OCI-LY3 (cell line): ENCODE measurements at regions not wholly inside any gene's neighbourhood (a gene's known extent, or its start where the extent isn't known, plus 50 kb on each side); places are given as distances from the start of the nearest gene placed in this dataset.

Experiments
- H2AFZ ChIP-seq: fragments of 200-600, 300-600 bp; shearing (Covaris generic); 2 replicates; pipeline ENCODE4 v1.6.0; 2014; ENCODE audit warnings: antibody characterized with exemption, low read depth, low read length
- H3K27ac ChIP-seq: fragments of 200-600, 300-600 bp; sonication (generic); 2 replicates; pipeline ENCODE4 v1.5.1; 2014; ENCODE audit warnings: mild to moderate bottlenecking, low read length, moderate library complexity, mixed read lengths
- H3K27me3 ChIP-seq: fragments of 200-600, 300-600 bp; sonication (generic); 2 replicates; pipeline ENCODE4 v1.6.1; 2014; ENCODE audit warnings: low read depth, low read length, mixed read lengths
- H3K36me3 ChIP-seq: fragments of 200-600, 300-600 bp; sonication (generic); replicated peaks from 2 replicates; pipeline ENCODE3; 2014; ENCODE audit warnings: low read depth, low read length, mixed read lengths
- H3K4me1 ChIP-seq: fragments of 300-600, 200-600 bp; sonication (generic); 2 replicates; pipeline ENCODE4 v1.6.1; 2014; ENCODE audit warnings: low read length, mixed read lengths
- H3K4me2 ChIP-seq: fragments of 200-600, 300-600 bp; sonication (generic); 2 replicates; pipeline ENCODE4 v1.6.1; 2014; ENCODE audit warnings: low read length, mixed read lengths
- H3K4me3 ChIP-seq: fragments of 300-600, 200-600 bp; sonication (generic); 2 replicates; pipeline ENCODE4 v1.5.1; 2014; ENCODE audit warnings: antibody characterized with exemption, mild to moderate bottlenecking, low read length, moderate library complexity
- H3K79me2 ChIP-seq: fragments of 300-600, 200-600 bp; shearing (Covaris generic); 2 replicates; pipeline ENCODE4 v1.6.1; 2014; ENCODE audit warnings: mild to moderate bottlenecking, low read length, mixed read lengths
- H3K9ac ChIP-seq: fragments of 300-600, 200-600 bp; shearing (Covaris generic); 2 replicates; pipeline ENCODE4 v1.6.0; 2014; ENCODE audit warnings: mild to moderate bottlenecking, low read length, moderate library complexity
- H3K9me3 ChIP-seq: fragments of 200-600, 300-600 bp; shearing (Covaris generic); 2 replicates; pipeline ENCODE4 v1.6.1; 2014; ENCODE audit warnings: low read length, mixed read lengths; ENCODE audit not compliant: insufficient read depth
- H4K20me1 ChIP-seq: fragments of 200-600, 300-600 bp; sonication (generic); 2 replicates; pipeline ENCODE4 v1.6.1; 2016; ENCODE audit warnings: low read length, mixed read lengths; ENCODE audit not compliant: insufficient read depth
- EZH2phosphoT487 ChIP-seq: fragments of 200-600 bp; shearing (Covaris generic); IDR thresholded peaks from 2 replicates; pipeline ENCODE4 v1.6.1; 2018; ENCODE audit warnings: antibody characterized with exemption, mixed run types, low read depth
- TF ChIP-seq, protein P1 (sequence below): fragments of 200-600, 300-600 bp; sonication (generic); IDR thresholded peaks from 2 replicates; pipeline ENCODE4 v1.5.1; 2014; ENCODE audit warnings: antibody characterized with exemption, low read length, low read depth

DNA sequence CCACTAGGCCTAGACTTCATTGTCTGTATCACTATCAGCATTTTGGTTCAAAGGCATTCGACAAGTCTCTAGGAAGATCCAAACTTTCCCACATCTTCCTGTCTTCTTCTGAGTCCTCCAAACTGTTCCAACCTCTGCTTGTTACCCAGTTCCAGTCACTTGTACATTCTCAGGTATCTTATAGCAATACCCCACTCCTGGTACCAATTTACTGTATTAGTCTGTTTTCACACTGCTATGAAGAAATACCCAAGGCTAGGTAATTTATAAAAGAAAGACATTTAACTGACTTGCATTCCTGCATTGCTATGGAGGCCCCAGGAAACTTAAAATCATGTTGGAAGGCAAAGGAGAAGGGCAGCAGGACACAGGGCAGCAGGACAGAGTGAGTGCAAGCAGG, 293.9 kb downstream of the ARAP2 start:
- Histone ChIP-seq H3K36me3 (no peaks in the 10 kb centered on the region), H4K20me1 (no peaks in the 10 kb centered on the region), H3K4me2 (no peak overlapping the region), H2AFZ (no peak overlapping the region), H3K27ac (no peak overlapping the region), H3K9me3 (no peaks in the 10 kb centered on the region), H3K79me2 (no peaks in the 10 kb centered on the region), H3K27me3 (no peaks in the 10 kb centered on the region), H3K9ac (no peak overlapping the region), H3K4me3 (no peak overlapping the region), H3K4me1 (peaks cover 4% of the 10 kb centered on the region; the same call in 1 of the 2 replicates)
- no peak for TF ChIP-seq EZH2phosphoT487

DNA sequence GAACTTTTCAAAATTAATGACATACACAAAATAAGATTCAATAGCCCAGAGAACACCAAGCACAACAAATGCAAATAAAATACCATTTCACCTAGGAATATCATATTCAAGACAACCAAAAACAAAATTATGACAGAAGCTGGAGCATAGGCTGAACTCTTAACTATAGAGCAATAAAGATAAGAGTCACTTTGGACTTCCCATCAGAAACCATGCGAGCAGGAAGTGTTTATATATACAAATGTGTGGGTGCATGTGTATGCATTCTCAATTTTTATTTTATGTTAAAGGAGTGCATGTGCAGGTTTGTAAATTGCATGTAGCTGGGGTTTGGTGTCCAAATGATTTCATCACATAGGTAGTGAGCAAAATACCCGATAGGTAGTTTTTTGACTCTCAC, 291.6 kb downstream of the ARAP2 start:
- H3K4me3 ChIP-seq = no peak overlapping the region
- H3K79me2 ChIP-seq = no peaks in the 10 kb centered on the region
- H3K9me3 ChIP-seq = no peaks in the 10 kb centered on the region
- H4K20me1 ChIP-seq = no peaks in the 10 kb centered on the region
- TF ChIP-seq, protein P1, sequence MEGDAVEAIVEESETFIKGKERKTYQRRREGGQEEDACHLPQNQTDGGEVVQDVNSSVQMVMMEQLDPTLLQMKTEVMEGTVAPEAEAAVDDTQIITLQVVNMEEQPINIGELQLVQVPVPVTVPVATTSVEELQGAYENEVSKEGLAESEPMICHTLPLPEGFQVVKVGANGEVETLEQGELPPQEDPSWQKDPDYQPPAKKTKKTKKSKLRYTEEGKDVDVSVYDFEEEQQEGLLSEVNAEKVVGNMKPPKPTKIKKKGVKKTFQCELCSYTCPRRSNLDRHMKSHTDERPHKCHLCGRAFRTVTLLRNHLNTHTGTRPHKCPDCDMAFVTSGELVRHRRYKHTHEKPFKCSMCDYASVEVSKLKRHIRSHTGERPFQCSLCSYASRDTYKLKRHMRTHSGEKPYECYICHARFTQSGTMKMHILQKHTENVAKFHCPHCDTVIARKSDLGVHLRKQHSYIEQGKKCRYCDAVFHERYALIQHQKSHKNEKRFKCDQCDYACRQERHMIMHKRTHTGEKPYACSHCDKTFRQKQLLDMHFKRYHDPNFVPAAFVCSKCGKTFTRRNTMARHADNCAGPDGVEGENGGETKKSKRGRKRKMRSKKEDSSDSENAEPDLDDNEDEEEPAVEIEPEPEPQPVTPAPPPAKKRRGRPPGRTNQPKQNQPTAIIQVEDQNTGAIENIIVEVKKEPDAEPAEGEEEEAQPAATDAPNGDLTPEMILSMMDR = no peak
- TF ChIP-seq EZH2phosphoT487 = no peak
- no peaks in the 10 kb centered on the region for H3K27me3 ChIP-seq
- H3K9ac ChIP-seq = no peak overlapping the region
- H3K27ac ChIP-seq = no peak overlapping the region
- no peaks in the 10 kb centered on the region for H3K36me3 ChIP-seq
- peaks cover 2% of the 10 kb centered on the region; the same call in 1 of the 2 replicates for H3K4me1 ChIP-seq
- no peak overlapping the region for H2AFZ ChIP-seq
- no peak overlapping the region for H3K4me2 ChIP-seq

DNA sequence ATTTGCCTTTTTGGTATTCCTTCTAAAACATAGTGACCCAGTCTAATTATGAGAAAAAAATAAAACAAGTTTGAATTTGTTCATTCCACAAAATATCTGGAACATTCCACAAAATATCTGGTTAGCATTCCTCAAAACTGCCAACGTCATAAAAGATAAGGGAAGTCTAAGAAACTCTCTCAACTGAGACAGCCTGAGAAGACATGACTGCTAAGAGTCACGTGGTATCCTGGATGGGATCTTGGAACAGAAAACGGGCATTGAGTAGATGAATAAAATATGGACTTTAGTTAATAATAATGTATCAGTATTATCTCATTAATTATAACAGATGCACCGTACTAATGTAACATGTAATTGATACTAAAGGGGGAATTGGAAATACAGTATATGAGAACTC, 280.9 kb downstream of the ARAP2 start:
- Histone ChIP-seq H3K9me3 (no peaks in the 10 kb centered on the region), H3K4me1 (peaks cover 29% of the 10 kb centered on the region), H3K4me3 (no peak overlapping the region), H4K20me1 (no peaks in the 10 kb centered on the region), H3K4me2 (no peak overlapping the region), H3K36me3 (no peaks in the 10 kb centered on the region), H3K79me2 (no peaks in the 10 kb centered on the region), H3K9ac (no peak overlapping the region), H2AFZ (no peak overlapping the region), H3K27ac (no peak overlapping the region), H3K27me3 (no peaks in the 10 kb centered on the region)
- no peak for TF ChIP-seq EZH2phosphoT487
- TF ChIP-seq, protein P1 = no peak

DNA sequence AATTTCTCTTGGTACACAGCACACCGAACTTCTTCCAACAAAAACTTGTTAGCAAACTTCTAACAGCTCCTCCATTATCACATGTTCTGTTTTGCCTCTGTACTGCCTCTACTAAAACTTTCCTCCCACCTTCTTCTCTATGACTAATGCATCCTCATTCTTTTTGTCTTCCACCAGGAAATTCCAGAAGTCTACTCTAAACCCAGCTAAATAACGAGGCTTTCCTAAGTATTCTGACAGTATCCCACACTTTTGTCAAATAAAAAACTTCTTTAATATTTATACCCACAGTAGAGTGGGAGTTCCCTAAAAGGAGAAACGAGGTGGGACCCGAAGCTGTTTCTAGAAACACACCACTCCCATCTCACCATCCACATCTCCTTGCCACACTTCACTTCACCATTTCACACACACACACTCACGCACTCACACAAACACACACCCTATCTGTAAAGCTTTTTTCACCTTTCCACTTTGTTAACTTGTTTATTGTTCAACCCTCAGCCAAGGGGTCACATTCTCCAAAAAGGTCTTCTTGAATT, 280.3 kb downstream of the ARAP2 start:
- Histone ChIP-seq H2AFZ (no peak overlapping the region), H3K4me2 (peak overlapping the region; percentile 48), H3K79me2 (no peaks in the 10 kb centered on the region), H3K9ac (no peak overlapping the region), H4K20me1 (no peaks in the 10 kb centered on the region), H3K27me3 (no peaks in the 10 kb centered on the region), H3K36me3 (no peaks in the 10 kb centered on the region), H3K27ac (peak overlapping the region; percentile 64), H3K9me3 (no peaks in the 10 kb centered on the region), H3K4me1 (peaks cover 29% of the 10 kb centered on the region), H3K4me3 (no peak overlapping the region)
- no peak for TF ChIP-seq EZH2phosphoT487
- TF ChIP-seq, protein P1 = no peak
